ENCODE measurements at regions not wholly inside any gene's neighbourhood (a gene's known extent, or its start where the extent isn't known, plus 50 kb on each side); places are given as distances from the start of the nearest gene placed in this dataset.
"Not testable (repeated sequence)": the region's sequence is repeated elsewhere in the genome, so short reads cannot be mapped to it uniquely, and the experiment has no call there.

- POLR2A ChIA-PET (ENCODE audit: partially characterized antibody); H3K56ac ChIP-seq (replicated peaks; ENCODE audit: insufficient read length, low read depth, low read length); H4K91ac ChIP-seq (replicated peaks; ENCODE audit: insufficient read length, low read length); H3K23ac ChIP-seq (ENCODE audit: insufficient read length); H3K4me2 ChIP-seq (ENCODE audit: insufficient read depth in 1 of 2, low read depth in 2 of 2, low read length in 2 of 2); H3K27me3 ChIP-seq (replicated peaks in 1 of 4; ENCODE audit: control insufficient read depth in 3 of 4, extremely low read depth in 1 of 4, insufficient read depth in 3 of 4, low read length in 3 of 4); H3K14ac ChIP-seq (ENCODE audit: insufficient read length); H2AFZ ChIP-seq (ENCODE audit: low read length); DNase-seq (ENCODE audit: low read depth in 1 of 2, low spot score in 2 of 2); H3K79me2 ChIP-seq (ENCODE audit: control insufficient read depth in 1 of 2, insufficient read depth in 2 of 2, low read length in 2 of 2); H3K4ac ChIP-seq (replicated peaks; ENCODE audit: insufficient read length, low read depth, low read length); H2AK5ac ChIP-seq (ENCODE audit: low read depth, low read length); H3K18ac ChIP-seq (ENCODE audit: extremely low read depth, low read length); H2BK15ac ChIP-seq (ENCODE audit: low read length); H3K9ac ChIP-seq (replicated peaks in 1 of 4; ENCODE audit: extremely low read depth in 1 of 4, low read depth in 3 of 4, low read length in 3 of 4); H4K8ac ChIP-seq (ENCODE audit: extremely low read depth, insufficient read depth, low read length); H3K4me1 ChIP-seq (replicated peaks in 1 of 4; ENCODE audit: control insufficient read depth in 3 of 4, insufficient read depth in 4 of 4, low read length in 3 of 4); H3K23me2 ChIP-seq (ENCODE audit: low read depth, low read length); H4K5ac ChIP-seq (ENCODE audit: insufficient read length, low read depth, low read length); CTCF ChIA-PET (ENCODE audit: partially characterized antibody); FAIRE-seq; H2BK12ac ChIP-seq (ENCODE audit: low read depth, low read length); H2BK5ac ChIP-seq (ENCODE audit: low read depth, low read length); H2BK120ac ChIP-seq (replicated peaks; ENCODE audit: low read depth, low read length); H3K4me3 ChIP-seq (ENCODE audit: extremely low read depth in 1 of 4, insufficient read depth in 2 of 4, low read depth in 3 of 4, low read length in 4 of 4); H3K27ac ChIP-seq (ENCODE audit: low read depth, low read length); H2BK20ac ChIP-seq (ENCODE audit: low read length); H4K20me1 ChIP-seq (replicated peaks in 1 of 2; ENCODE audit: control insufficient read depth in 1 of 2, insufficient read depth in 2 of 2, low read length in 2 of 2); H3K36me3 ChIP-seq (ENCODE audit: control insufficient read depth in 2 of 4, insufficient read depth in 4 of 4, low read length in 3 of 4); H3K79me1 ChIP-seq (ENCODE audit: low read depth, low read length): not testable (repeated sequence)
- 50% methylated on average over 1 of the region's 1 CpG; no CpG with 5 or more reads in 1 of the 2 experiments for WGBS, 2 experiments (ENCODE audit: extremely low coverage in 1 of 2, insufficient coverage in 1 of 2, insufficient read length in 1 of 2, insufficient replicate concordance in 2 of 2, low coverage in 1 of 2, low lambda C conversion rate in 2 of 2, missing lambda C conversion rate in 1 of 2)
- H3K9me3 ChIP-seq (ENCODE audit: insufficient read depth in 2 of 2, low read depth in 1 of 2, low read length in 1 of 2): peaks cover 6 to 63% of the 10 kb centered on the region in 2 experiments; a peak in 3 of 4 replicates
These were observed 234.5 kb downstream of the GOLGA6L6 start for GRCh38 chr15:20307137-20307536.

GRCh38 chr15:20306497-20307106, 235.0 kb downstream of the GOLGA6L6 start:
- H4K5ac ChIP-seq (ENCODE audit: insufficient read length, low read depth, low read length); H3K4me1 ChIP-seq (replicated peaks in 1 of 4; ENCODE audit: control insufficient read depth in 3 of 4, insufficient read depth in 4 of 4, low read length in 3 of 4); H3K23me2 ChIP-seq (ENCODE audit: low read depth, low read length); H2BK15ac ChIP-seq (ENCODE audit: low read length); H3K56ac ChIP-seq (replicated peaks; ENCODE audit: insufficient read length, low read depth, low read length); H4K20me1 ChIP-seq (replicated peaks in 1 of 2; ENCODE audit: control insufficient read depth in 1 of 2, insufficient read depth in 2 of 2, low read length in 2 of 2); H2BK120ac ChIP-seq (replicated peaks; ENCODE audit: low read depth, low read length); H3K4ac ChIP-seq (replicated peaks; ENCODE audit: insufficient read length, low read depth, low read length); FAIRE-seq; H3K79me1 ChIP-seq (ENCODE audit: low read depth, low read length); H2AK5ac ChIP-seq (ENCODE audit: low read depth, low read length); H3K36me3 ChIP-seq (ENCODE audit: control insufficient read depth in 2 of 4, insufficient read depth in 4 of 4, low read length in 3 of 4); H3K4me2 ChIP-seq (ENCODE audit: insufficient read depth in 1 of 2, low read depth in 2 of 2, low read length in 2 of 2); H3K27ac ChIP-seq (ENCODE audit: low read depth, low read length); H3K23ac ChIP-seq (ENCODE audit: insufficient read length); H2BK20ac ChIP-seq (ENCODE audit: low read length); H3K18ac ChIP-seq (ENCODE audit: extremely low read depth, low read length); POLR2A ChIA-PET (ENCODE audit: partially characterized antibody); H2BK12ac ChIP-seq (ENCODE audit: low read depth, low read length); H3K14ac ChIP-seq (ENCODE audit: insufficient read length); CTCF ChIA-PET (ENCODE audit: partially characterized antibody); H4K8ac ChIP-seq (ENCODE audit: extremely low read depth, insufficient read depth, low read length); H4K91ac ChIP-seq (replicated peaks; ENCODE audit: insufficient read length, low read length); H2BK5ac ChIP-seq (ENCODE audit: low read depth, low read length); H3K9ac ChIP-seq (replicated peaks in 1 of 4; ENCODE audit: extremely low read depth in 1 of 4, low read depth in 3 of 4, low read length in 3 of 4); H3K4me3 ChIP-seq (ENCODE audit: extremely low read depth in 1 of 4, insufficient read depth in 2 of 4, low read depth in 3 of 4, low read length in 4 of 4); H2AFZ ChIP-seq (ENCODE audit: low read length); H3K79me2 ChIP-seq (ENCODE audit: control insufficient read depth in 1 of 2, insufficient read depth in 2 of 2, low read length in 2 of 2); H3K27me3 ChIP-seq (replicated peaks in 1 of 4; ENCODE audit: control insufficient read depth in 3 of 4, extremely low read depth in 1 of 4, insufficient read depth in 3 of 4, low read length in 3 of 4); DNase-seq (ENCODE audit: low read depth in 1 of 2, low spot score in 2 of 2): not testable (repeated sequence)
- peaks cover 6 to 68% of the 10 kb centered on the region in 2 experiments; a peak in 3 of 4 replicates for H3K9me3 ChIP-seq (ENCODE audit: insufficient read depth in 2 of 2, low read depth in 1 of 2, low read length in 1 of 2)
- 67% methylated on average over 3 of the region's 3 CpGs; no CpG with 5 or more reads in 1 of the 2 experiments for WGBS, 2 experiments (ENCODE audit: extremely low coverage in 1 of 2, insufficient coverage in 1 of 2, insufficient read length in 1 of 2, insufficient replicate concordance in 2 of 2, low coverage in 1 of 2, low lambda C conversion rate in 2 of 2, missing lambda C conversion rate in 1 of 2)
